ENCODE measurements at regions not wholly inside any gene's neighbourhood (a gene's known extent, or its start where the extent isn't known, plus 50 kb on each side); places are given as distances from the start of the nearest gene placed in this dataset.

DNA sequence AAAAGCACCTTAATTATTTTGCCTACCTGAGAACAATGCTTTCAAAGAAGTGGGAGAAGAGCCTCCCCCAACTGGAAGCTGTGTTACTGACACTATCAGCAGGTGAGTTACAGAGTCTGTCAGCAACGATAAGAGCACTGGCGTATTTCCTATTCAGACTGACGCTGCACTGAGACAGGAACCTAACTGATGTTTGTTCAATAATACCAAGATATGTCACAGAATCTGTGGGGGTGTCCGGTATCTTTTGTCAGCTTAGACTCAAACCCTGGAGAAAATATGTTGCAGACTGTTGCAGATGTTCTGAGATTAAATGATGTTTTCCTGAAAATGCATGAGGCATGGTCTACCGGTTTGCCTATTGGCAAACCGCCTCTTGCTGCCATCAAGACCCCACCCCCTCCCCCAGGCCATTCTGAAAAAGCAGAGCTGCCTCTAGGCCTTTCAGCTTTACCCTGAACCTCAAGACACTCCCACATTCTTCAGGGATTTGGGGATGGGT lies 115.2 kb upstream of the KIT start (continued):
- TF ChIP-seq ZNF274 (IDR thresholded peaks at IDR 0.05; ENCODE audit: borderline replicate concordance, extremely low read depth, low read length): no peak
- TF ChIP-seq RAD21 (IDR thresholded peaks at IDR 0.05 in 1 of 2, conservative IDR thresholded peaks at IDR 0.05 in 1 of 2; ENCODE audit: low read depth in 2 of 2, low read length in 2 of 2): no peak
- TF ChIP-seq YY1 (IDR thresholded peaks at IDR 0.05; ENCODE audit: low read depth, low read length): no peak
- no peak for TF ChIP-seq JUN (IDR thresholded peaks at IDR 0.05; ENCODE audit: low read depth, low read length)
- TF ChIP-seq CHD2 (IDR thresholded peaks at IDR 0.05; ENCODE audit: low read length): no peak
- no peak for TF ChIP-seq JUND (IDR thresholded peaks at IDR 0.05; ENCODE audit: low read length)
- no peak for TF ChIP-seq CHD1 (IDR thresholded peaks at IDR 0.05; ENCODE audit: low read depth, low read length)
